ENCODE measurements at regions not wholly inside any gene's neighbourhood (a gene's known extent, or its start where the extent isn't known, plus 50 kb on each side); places are given as distances from the start of the nearest gene placed in this dataset.

- TF ChIP-seq CTCF (IDR thresholded peaks at IDR 0.05) = no peak
- TF ChIP-seq POLR2A (IDR thresholded peaks at IDR 0.05) = no peak
Measured at GRCh38 chr5:66498791-66499207, 97.4 kb upstream of the MAST4 start.
